GM18951 (cell line): ENCODE measurements at regions not wholly inside any gene's neighbourhood (a gene's known extent, or its start where the extent isn't known, plus 50 kb on each side); places are given as distances from the start of the nearest gene placed in this dataset.
"Not testable (repeated sequence)": the region's sequence is repeated elsewhere in the genome, so short reads cannot be mapped to it uniquely, and the experiment has no call there.

Experiments used
- POLR2A ChIP-seq: IDR thresholded peaks from 4 replicates; pipeline ENCODE4 v1.6.1; 2011; ENCODE audit warnings: mild to moderate bottlenecking; ENCODE audit not compliant: insufficient read length, insufficient read depth; ENCODE audit errors: extremely low read depth
- in situ Hi-C: fragments of 300-500 bp; cut with MboI; formaldehyde crosslinking; loops from one replicate; pipeline ENCODE4 v1.12.0; 2022; ENCODE audit warnings: low sequenced_read_pairs, mixed read lengths, inconsistent platforms; ENCODE audit not compliant: unreplicated experiment

DNA sequence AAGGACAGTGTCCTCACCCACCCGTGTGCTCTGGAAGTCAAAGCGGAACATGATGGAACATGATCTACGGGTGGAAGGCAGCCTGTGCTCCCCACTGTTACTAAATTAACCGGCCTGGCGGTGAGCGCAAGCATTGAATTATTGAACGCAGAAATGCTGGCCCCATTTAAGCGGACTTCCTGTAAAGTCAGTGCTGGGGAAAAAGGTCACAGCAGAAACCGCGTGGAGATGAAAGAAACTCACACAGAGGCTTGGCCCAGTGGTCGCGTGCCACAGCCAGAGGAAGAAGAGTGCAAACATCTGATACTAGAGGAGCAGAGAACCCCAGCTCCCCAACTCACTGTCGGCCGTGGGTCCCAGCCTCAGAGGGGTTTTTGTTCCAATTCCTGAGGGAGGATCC lies 321.2 kb downstream of the ADGRD1 start:
- TF ChIP-seq POLR2A = no peak
- in situ Hi-C loops = no loop called here

- in situ Hi-C loops = no loop called here
Observed at GRCh38 chr12:131275824-131276223, 322.1 kb downstream of the ADGRD1 start.

DNA sequence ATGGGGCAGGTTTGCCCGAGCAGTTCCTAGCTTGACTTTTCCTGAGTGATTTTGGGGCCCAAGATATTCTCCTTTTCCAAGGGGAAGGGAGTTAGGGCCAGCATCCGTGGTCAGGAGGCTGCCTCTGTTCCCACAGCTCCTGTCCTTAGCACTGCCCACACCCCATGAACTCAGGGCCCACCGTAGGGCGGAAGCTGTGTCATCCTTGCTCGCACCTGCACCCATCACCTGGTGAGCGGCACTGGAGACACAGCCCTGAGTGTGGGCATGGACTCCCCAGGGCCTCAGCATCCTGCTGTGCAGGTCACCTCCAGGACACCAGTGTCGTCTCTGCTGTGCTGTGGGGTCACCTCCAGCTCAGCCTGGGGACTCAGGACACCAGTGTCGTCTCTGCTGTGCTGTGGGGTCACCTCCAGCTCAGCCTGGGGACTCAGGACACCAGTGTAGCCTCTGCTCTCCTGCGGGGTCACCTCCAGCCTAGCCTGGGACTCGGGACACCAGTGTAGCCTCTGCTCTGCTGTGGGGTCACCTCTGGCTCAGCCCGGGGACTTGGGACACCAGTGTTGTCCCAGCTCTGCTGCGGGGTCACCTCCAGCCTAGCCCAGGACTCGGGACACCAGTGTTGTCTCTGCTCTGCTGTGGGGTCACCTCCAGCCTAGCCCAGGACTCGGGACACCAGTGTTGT lies 322.9 kb downstream of the ADGRD1 start:
- in situ Hi-C loops = no loop called here
- TF ChIP-seq POLR2A = no peak

More at GRCh38 chr12:131275824-131276223, 322.1 kb downstream of the ADGRD1 start:
- TF ChIP-seq POLR2A = no peak

- in situ Hi-C loops = not testable (repeated sequence)
Observed at GRCh38 chr12:131277186-131278091, 323.7 kb downstream of the ADGRD1 start.

DNA sequence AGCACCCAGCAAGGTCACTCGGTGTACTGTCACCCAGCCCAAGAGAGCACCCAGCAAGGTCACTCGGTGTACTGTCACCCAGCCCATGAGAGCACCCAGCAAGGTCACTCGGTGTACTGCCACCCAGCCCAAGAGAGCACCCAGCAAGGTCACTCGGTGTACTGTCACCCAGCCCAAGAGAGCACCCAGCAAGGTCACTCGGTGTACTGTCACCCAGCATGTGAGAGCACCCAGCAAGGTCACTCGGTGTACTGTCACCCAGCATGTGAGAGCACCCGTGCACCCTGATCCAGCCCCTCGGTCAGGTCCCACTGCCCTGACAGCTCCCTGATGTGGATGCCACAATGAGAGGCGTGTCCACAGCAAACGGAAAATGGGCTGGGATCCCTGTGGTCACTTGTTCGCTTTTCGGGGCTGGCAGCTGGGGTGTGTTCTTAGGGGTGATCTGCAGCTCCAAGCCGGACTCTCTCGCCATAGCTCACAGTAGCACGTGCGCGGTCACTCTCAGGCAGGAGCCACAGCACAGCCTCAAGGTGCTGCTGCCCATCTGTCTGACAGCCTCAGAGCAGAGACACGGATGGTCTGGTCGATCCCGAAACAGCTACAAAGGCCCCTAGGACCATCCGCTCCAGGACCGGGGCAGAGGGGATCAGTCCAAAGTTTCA lies 324.9 kb downstream of the ADGRD1 start:
- in situ Hi-C loops = not testable (repeated sequence)

- in situ Hi-C loops = no loop called here
- no peak for TF ChIP-seq POLR2A
Observed at GRCh38 chr12:131279281-131279921, 325.7 kb downstream of the ADGRD1 start.

- no peak for TF ChIP-seq POLR2A
- in situ Hi-C loops = no loop called here
Observed at GRCh38 chr12:131280426-131280825, 326.7 kb downstream of the ADGRD1 start.

DNA sequence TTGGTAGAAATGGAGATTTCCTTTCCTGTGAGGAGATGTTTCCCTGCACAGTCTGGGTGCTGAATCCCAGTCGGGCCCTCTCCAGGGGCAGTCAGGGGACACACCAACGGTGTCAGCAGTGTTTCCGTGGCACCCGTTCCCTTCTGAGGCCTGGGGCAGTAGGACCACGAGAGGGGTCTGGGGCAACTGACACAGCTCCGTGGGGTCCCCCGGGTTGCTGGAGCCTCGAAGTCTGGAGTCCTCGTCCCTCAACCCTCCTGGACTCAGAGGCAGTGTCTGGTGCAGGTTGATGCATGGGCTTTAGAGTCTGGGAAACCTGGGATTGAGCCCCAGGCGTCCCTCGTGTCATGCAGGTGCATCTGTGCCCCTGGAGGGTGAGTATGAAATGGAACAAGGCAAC lies 327.3 kb downstream of the ADGRD1 start:
- in situ Hi-C loops = no loop called here
- no peak for TF ChIP-seq POLR2A

- in situ Hi-C loops = no loop called here
- TF ChIP-seq POLR2A = no peak
Observed at GRCh38 chr12:131282292-131283080, 328.8 kb downstream of the ADGRD1 start.

DNA sequence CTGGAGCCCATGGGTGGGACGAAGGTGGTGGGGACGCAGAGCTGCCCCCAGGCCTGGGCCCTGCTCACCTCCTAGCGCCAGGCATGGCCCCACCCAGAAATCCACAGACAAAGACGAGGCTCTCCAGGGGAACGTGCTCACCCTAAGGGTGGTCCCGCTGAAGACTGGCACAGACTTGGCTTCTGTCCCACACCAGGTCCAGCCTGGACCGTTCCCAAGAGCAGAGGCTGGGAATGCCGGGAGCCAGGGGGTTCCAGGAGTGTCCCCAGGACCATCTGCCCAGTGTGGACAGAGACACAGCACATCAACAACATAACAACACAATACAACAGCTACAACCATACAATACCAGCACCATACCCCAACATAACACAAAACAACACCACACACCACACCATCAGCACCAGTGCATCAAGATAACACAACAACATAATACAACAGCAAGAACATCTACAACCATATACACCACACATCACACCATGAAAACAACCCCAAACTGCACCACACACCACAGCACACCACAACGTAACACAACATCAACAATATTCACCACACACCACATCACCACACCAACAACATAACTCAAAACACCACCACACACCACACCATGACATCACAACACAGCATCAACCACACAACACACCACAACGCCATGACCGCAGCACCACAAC lies 329.6 kb downstream of the ADGRD1 start:
- in situ Hi-C loops = no loop called here

GRCh38 chr12:131283862-131284825 lies 330.4 kb downstream of the ADGRD1 start:
- in situ Hi-C loops = not testable (repeated sequence)

More for the DNA sequence above, 329.6 kb downstream of the ADGRD1 start:
- no peak for TF ChIP-seq POLR2A

DNA sequence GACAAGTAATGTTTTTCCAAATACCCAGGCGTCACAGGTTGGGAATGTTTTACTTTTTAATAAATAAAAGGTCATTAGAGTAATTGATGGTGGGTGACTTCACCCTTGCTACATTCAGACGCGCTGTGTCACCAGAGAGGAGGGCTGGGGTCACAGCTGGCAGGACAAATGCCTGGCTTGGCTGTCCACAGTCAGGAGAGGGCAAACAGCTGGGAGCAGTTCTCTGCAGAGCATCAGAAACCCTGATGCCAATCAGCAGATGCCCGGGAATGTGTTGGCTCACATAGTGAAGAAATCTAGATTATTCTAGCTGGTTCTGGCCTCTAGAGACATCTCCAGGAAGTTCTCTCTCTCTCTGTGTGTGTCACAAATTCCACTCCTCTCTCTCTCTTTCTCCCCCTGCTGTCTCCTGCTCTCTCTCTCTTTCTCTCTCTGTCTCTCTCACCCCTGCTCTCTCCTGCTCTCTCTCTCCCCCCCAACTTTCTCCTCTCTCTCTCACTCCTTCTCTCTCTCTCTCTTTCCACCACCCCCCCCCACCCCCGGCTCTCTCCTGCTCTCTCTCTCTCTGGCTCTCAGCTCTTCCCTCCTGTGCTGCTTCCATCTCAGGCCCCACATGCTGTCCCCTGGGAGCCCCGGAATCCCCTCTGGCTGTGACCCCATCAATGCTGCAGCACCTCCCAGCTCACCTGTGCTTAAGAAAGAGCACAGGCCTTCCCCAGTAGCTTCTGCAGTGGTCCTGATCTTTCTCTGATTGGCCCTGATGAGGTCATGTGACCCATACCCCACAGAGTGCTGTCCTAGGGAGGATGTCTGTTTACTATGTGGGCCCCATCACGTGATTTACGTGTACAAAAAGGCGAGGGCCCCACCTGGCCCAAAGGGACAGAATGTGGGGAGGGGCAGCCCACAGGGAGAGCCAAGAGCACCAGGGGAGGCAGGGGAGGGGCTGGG lies 331.5 kb downstream of the ADGRD1 start:
- in situ Hi-C loops = not testable (repeated sequence)

DNA sequence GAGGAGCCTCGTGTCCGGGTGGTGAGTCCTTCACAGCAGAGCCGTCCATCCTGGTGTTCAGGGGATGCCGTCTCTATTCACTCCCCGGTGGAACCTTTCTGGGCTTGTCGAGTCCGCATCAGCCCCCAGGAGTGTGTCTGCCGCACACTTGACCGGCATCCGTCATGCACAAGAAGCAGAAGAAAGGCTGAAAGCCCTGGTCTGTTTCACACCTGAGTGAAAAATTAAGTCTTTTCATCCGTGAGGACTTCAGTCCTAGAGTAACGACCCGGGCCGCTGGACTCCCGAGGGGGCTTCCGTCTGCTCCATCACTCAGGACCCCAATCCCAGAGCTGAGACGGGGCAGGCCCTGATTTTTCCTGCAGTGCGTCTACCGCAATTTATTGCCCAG lies 332.2 kb downstream of the ADGRD1 start:
- in situ Hi-C loops = not testable (repeated sequence)

GRCh38 chr12:131286301-131286700 lies 332.6 kb downstream of the ADGRD1 start:
- in situ Hi-C loops = not testable (repeated sequence)
